Progenitor cell of endocrine pancreas (in vitro differentiated cells): ENCODE measurements at regions not wholly inside any gene's neighbourhood (a gene's known extent, or its start where the extent isn't known, plus 50 kb on each side); places are given as distances from the start of the nearest gene placed in this dataset.

Experiments used
- DNase-seq: peaks from one replicate; pipeline ENCODE4 v3.0.0; 2021; ENCODE audit warnings: low spot score; ENCODE audit not compliant: unreplicated experiment
- H3K27ac Mint-ChIP-seq: 2 replicates; pipeline ENCODE4 v1.8.0; 2021; ENCODE audit warnings: mild to moderate bottlenecking, moderate library complexity, mixed read lengths
- H3K27me3 Mint-ChIP-seq: 2 replicates; pipeline ENCODE4 v1.8.0; 2021; ENCODE audit warnings: mixed read lengths
- H3K36me3 Mint-ChIP-seq: 2 replicates; pipeline ENCODE4 v1.8.0; 2022; ENCODE audit warnings: mixed read lengths; ENCODE audit not compliant: insufficient read depth
- H3K4me1 Mint-ChIP-seq: 2 replicates; pipeline ENCODE4 v1.8.0; 2021; ENCODE audit warnings: low read depth, mixed read lengths
- H3K4me3 Mint-ChIP-seq: 2 replicates; pipeline ENCODE4 v1.8.0; 2021; ENCODE audit warnings: low read depth, mild to moderate bottlenecking, moderate library complexity, mixed read lengths
- H3K9me3 Mint-ChIP-seq: 2 replicates; pipeline ENCODE4 v1.8.0; 2021; ENCODE audit warnings: low read depth, mixed read lengths
- CTCF ChIP-seq: fragments of 200-600 bp; sonication (generic); IDR thresholded peaks from one replicate; pipeline ENCODE4 v1.5.0; 2021; ENCODE audit warnings: antibody characterized with exemption, mild to moderate bottlenecking; ENCODE audit not compliant: unreplicated experiment

DNA sequence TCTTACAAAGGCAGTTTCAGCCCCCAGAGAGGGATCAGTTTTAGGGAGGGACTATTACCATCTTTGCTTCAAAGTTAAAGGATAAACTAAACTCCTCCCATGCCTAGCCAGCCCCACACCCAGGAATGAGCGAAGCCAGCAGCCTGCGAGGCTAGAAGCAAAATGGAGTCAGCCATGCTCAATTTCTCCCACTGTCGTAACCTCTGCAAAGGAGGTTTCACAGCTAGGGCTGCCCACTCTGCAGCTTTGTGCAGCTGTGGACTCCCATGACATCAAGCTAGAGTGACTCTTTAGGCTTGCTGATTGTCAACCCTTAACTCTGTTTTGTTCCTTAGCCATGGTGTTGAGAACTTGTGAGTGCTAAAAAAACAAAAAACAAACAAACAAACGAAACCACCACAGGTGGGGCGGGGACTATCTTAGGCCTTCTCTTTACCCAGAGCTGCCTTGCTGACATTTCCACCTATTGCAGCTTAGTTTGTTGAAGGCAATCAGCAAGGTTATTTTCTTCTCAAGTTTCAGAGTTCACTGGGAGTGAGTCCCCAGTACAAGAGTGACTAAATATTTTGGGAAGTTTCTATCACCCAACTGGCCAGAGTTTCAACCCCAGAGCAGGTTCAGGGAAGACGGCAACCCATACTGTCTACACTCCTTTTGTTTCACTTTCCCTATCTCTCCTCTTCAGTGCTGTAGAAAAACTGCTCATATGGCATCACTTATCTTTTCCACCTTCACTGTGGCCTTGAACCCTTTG, 592.1 kb downstream of the XIRP2 start:
- H3K27ac Mint-ChIP-seq = no peak overlapping the region
- H3K4me3 Mint-ChIP-seq = no peak overlapping the region
- DNase-seq = no peak
- peaks cover 2% of the 10 kb centered on the region for H3K36me3 Mint-ChIP-seq
- H3K27me3 Mint-ChIP-seq = no peaks in the 10 kb centered on the region
- peaks cover 7% of the 10 kb centered on the region for H3K9me3 Mint-ChIP-seq
- no peak for TF ChIP-seq CTCF
- H3K4me1 Mint-ChIP-seq = peaks cover 16% of the 10 kb centered on the region

DNA sequence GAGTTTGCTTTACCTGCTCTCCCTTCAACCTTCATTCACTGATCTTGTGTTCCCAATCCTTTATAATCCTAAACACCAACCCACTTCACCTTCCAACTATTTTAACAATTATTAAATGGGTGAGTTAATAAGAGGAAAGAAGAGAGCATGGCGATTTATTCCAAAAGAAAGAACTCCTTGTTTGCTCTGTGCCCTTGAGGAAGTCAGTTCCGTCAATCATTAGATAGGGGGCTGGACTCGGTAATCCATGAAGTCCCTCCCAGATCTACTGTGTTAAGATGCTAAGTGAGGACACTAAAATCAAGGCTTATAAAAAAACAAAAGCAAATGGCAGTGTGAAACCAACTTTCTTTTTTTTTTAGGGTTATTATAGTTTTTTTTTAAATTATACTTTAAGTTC, 589.9 kb downstream of the XIRP2 start:
- H3K9me3 Mint-ChIP-seq = no peaks in the 10 kb centered on the region
- peaks cover 14% of the 10 kb centered on the region for H3K4me1 Mint-ChIP-seq
- H3K27ac Mint-ChIP-seq = no peak overlapping the region
- no peak for TF ChIP-seq CTCF
- peaks cover 2% of the 10 kb centered on the region for H3K36me3 Mint-ChIP-seq
- no peak overlapping the region for H3K4me3 Mint-ChIP-seq
- no peak for DNase-seq
- H3K27me3 Mint-ChIP-seq = no peaks in the 10 kb centered on the region

DNA sequence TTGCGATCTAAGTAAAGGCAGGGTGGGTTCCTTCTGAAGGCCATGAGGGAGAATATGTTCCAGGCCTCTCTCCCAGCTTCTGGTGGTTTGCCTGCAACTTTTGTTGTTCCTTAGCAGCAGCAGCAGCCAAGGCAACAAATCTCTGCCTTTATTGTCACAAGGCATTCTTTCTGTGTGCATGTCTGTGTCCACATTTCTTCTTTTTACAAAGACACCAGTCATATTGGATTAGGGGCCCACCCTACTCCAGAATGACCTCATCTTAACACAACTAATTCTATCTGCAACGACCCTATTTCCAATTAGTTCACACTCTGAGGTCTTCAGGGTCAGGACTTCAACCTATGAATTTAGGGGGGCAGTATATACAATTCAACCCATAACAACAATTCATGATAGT, 587.5 kb downstream of the XIRP2 start:
- no peak for TF ChIP-seq CTCF
- no peak overlapping the region for H3K27ac Mint-ChIP-seq
- H3K9me3 Mint-ChIP-seq = no peaks in the 10 kb centered on the region

DNA sequence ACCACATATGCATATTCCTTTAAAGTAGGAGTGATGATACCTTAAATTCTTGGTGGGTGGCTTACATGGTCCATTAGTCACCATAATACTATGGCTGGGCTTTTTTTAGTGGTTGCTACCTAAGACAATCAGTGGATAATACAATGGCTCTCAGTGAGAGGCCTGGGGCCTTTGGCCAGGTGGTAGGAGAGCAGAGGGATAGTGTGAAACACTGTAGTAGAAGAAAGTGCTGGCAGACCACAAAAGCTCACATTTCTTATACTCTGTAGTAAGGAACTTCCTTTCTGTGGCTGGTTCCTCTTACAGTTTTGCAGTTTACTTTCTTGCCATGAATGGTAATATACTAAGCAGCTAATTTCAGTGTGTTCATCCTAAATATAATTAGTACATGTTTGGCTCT, 583.5 kb downstream of the XIRP2 start:
- Mint-ChIP-seq H3K4me3 (no peak overlapping the region), H3K27ac (no peak overlapping the region), H3K4me1 (peaks cover 6% of the 10 kb centered on the region), H3K9me3 (no peaks in the 10 kb centered on the region), H3K36me3 (no peaks in the 10 kb centered on the region), H3K27me3 (no peaks in the 10 kb centered on the region)
- no peak for TF ChIP-seq CTCF
- DNase-seq = no peak

More for the DNA sequence above, 587.5 kb downstream of the XIRP2 start:
- Mint-ChIP-seq H3K27me3 (no peaks in the 10 kb centered on the region), H3K4me3 (no peak overlapping the region), H3K4me1 (peaks cover 8% of the 10 kb centered on the region), H3K36me3 (peaks cover 2% of the 10 kb centered on the region)
- no peak for DNase-seq

GRCh38 chr2:167471332-167471731, 583.1 kb downstream of the XIRP2 start:
- peaks cover 6% of the 10 kb centered on the region for H3K4me1 Mint-ChIP-seq
- H3K27me3 Mint-ChIP-seq = no peaks in the 10 kb centered on the region
- no peaks in the 10 kb centered on the region for H3K9me3 Mint-ChIP-seq
- no peak for DNase-seq
- TF ChIP-seq CTCF = no peak
- H3K27ac Mint-ChIP-seq = no peak overlapping the region
- H3K4me3 Mint-ChIP-seq = no peak overlapping the region
- H3K36me3 Mint-ChIP-seq = no peaks in the 10 kb centered on the region
